Fibroblast of gingiva (primary cell): ENCODE measurements at regions not wholly inside any gene's neighbourhood (a gene's known extent, or its start where the extent isn't known, plus 50 kb on each side); places are given as distances from the start of the nearest gene placed in this dataset.
A peak's percentile ranks its signal among the peaks of the same experiment; 100 is the strongest.
"Not testable (repeated sequence)": the region's sequence is repeated elsewhere in the genome, so short reads cannot be mapped to it uniquely, and the experiment has no call there.

Experiments
- DNase-seq: peaks from one replicate; pipeline ENCODE4 v3.0.0-alpha.2; 2011; ENCODE audit warnings: low read depth

DNA sequence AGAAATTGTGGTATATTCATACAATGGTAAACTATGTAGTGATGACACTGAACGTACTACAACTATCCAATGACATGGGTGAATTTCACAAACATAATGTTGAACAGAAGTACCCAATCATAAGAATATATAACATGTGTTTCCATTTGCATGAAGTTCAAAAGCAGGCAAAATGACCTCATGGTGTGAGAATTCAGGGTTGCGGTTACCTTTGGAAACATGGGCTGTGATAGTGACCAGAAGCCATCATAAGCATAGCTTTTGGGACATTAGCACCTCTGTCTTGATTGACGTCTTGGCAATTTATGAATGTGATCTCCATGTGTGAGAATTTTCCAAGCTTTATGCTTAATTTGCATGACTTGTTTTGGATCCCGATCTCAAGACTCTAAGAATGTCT is 500.1 kb upstream of the JAG1 start:
- DNase-seq = no peak

DNA sequence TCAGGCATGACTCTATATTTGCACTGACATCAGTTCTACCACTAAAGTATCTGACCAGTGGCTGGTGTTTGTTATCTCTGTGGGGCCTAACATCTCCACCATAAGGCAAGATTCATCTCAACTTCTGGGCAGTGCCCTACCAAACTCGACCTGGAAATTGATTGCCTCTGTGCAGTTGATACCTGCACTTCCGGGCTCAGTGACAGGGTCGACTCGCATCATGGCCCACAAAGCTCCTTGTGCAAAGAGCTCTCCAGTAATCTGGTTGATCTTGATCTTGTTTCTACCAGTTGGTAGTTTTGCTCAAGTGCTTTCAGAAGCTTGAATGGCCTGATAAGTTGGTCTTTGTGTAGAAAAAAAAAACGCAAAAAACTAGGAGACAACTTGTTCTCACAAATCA is 501.1 kb upstream of the JAG1 start:
- no peak for DNase-seq

DNA sequence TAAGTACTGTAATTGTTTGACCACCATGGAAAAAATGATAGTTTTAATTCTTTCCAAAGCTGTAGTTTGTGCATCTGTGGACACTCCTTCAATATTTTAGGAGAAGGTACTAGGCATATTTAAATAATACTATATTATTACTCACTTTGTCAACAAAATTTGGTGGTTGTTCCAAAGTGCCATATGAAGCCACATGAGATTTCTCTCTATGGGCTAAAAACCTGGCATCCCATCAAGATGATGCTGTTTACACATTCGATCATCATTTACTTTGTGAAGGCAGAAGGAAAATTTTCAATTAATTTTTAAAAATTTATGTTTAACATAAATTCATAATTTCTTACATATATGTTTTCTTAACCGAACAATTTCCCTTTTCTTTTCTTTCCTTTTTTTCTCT is 502.6 kb upstream of the JAG1 start:
- DNase-seq = no peak

DNA sequence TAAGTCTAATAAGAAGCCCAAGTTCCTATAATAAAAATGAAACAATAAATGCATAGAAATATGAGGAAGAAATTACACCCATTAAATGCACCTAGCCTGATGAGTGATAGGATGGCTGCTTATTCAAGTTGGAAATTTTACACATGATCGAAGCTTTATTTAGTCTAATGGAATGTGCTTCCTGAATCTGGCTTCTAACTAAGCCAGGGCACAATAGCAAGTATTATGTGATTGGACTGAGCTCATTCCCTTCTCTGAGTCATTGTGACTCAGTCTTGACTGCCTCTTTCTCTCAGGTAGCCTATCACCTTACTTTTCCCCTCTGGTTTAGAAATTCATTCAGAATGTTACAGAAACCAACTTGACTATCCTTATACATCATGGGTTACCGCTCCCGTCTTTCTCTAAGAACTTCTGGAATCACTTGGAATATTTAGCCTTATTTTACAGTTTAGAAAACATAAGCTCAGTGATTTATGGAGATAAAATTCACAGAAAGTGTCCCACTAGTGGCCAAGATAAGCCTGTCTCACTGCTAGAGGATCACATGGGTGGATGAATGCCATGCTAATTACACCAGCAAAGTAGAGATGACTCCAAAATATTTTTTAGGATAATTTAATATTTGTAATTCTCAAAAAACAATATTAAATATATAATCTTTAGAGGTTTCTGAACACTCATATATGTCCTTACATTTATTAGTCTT is 505.3 kb upstream of the JAG1 start:
- peak; percentile 8 for DNase-seq

DNA sequence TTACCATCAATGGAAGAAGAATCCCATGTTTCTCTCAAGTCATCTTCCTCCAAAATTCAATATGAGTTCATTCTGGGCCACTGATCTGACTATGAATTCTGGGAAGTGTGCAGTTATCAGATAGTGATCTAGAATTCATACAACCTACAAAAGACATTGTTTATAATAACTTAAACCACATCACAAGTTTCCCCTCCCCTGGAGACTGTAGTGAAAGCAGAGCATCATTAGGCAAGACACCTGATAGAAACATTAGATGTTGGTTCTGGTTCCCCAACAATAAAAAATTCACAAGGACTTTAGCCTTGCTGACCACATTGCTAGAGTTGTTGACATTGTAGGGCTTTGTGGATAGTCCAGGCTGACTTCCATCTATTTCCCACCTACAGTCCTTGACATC is 506.4 kb upstream of the JAG1 start:
- no peak for DNase-seq

DNA sequence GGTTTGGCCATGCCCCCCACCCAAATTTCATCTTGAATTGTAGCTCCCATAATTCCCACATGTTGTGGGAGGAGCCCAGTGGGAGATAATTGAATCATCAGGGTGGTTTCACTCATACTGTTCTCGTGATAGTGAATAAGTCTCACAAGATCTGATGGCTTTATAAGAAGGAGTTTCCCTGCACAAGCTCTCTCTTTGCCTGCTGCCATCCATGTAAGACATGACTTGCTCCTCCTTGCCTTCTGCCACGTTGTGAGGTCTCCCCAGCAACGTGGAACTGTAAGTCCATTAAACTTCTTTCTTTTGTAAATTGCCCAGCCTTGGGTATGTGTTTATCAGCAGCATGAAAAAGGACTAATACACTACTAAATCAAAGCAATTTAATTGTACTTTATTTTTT is 507.3 kb upstream of the JAG1 start:
- not testable (repeated sequence) for DNase-seq

DNA sequence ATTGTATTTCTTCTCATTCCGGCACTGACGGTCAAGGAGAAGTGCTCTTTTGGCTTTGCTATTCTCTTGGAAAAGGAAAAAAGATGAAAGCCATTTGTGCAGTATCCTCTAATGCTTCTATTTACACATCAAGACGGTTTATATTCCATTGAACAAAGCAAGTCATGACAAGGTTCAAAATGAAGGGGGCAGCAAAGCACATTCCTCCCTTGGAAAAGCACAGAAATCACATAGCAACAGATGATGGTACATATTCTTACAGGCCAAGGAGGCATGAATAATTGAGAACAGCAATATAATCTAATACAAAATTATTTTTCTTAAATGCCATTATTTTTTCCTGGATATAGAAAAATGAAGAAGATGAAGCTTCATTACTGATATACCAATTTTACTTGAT is 508.2 kb upstream of the JAG1 start:
- DNase-seq = no peak

DNA sequence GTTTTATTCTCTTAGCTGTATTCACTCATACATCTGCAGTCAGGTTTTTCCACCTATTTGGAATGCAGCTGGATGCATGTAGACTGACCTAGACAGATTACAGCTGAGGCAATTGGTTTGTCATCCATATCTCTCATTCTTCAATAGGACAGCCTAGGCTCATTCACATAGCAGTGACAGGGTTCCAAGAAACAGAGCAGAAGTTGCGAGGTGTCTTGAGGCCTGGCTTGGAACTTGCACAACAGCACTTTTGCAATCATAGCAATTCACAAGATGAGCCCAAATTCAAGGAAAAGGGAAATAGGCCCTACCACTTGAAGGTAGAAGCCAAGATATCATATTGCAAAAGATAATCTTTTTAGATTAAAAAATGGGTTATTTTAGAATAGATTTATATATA is 508.9 kb upstream of the JAG1 start:
- peak; percentile 60 for DNase-seq

DNA sequence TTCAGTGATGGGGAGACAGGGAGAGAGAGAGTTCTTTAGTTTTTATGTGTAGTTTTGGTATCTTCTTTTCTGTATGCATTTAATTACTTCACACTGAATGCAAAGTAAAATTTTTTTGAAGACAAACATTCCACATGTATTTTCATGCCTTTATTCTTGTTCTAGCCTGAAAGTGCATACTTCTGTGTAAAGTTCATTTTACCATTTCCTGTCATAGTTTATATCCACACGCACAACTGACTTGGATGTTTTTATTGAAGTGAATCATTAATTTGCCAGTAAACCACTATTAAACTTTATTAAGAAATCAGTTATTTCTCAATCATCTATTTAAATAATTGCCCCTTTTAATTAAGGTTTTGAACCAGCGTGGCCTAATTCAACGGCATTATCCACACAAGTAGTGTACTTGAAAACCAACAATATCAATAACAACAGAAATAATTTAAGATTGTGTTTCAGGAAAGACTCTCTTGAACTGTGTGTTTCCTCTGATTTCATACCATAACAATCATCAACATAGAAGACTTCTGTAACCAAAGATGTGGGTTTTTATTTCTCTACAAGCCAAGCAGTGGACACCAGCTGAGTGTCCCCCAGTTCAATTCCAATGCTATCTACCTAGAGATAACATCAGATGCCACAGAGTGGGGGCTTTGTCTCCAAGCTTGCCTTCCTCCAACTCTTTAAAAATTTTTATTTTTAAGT is 512.7 kb upstream of the JAG1 start:
- DNase-seq = peak; percentile 29

DNA sequence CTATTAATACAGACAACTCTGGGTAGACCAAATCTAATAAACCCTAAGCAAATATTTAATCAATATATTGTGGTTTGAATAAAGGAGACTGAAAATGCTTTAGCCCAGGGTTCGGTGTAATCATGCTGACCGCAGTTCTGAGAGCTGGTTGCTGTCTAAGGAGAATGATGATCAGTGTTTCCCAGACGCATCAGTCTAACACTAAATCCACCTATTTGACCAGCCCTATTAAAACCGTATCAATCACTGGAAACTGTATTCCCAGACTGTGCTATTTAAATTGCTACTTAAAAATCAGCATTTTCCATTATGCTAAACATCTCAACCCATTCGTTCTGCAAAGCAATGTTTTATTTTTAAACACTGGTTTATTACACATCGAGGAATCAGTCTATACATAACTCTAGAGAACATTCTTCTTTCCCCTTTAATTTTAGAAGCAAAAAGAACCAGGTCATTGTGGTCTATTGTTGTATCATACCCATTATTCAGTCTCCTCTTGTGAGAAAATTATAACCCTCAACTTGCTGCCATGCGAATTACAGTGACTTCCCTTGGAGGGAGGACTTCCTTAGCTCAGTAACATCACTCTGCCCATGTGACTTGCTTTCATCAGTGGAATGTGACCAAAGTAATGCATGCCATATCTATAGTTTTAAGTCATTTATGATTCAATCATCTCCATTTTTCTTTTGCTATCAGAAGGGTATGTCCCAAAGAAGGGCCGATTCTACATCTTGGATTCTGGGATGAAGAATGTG is 515.2 kb upstream of the JAG1 start:
- DNase-seq = no peak

DNA sequence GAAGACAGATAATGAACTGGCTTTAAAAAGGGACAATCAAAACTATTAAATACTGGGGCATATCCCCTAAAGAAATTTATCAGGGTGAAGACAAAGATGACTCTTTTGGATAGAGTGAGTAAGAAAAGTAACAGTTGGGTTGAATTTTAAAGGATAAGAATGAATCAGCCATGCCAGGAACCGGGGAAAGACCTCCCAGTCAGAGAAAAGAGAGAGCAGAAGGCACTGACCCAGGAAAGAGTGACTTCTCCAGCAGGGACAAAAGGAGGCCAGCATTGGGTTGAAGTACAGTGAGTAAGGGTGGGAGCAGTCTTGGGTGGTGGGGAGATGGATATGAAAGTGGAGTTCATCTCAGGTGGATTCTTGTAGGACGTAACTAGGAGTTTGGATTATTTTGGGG is 516.9 kb upstream of the JAG1 start:
- DNase-seq = no peak

DNA sequence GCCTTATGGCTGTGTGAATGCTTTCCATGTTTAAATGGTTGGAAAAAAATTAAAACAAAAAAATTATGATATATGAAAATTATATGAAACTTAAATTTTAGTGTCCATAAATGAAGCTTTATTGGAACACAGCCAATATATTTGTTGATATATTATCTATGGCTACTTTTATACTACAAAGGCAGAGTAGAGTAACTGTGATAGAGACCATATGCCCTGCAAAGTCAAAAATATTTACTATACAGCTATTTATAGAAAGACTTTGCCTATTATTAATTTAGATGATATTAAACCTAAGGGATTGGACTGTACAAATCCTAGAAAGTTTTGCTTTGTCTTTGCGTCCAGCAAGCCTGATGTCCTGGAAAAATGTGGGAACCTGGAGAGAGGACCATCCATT is 518.3 kb upstream of the JAG1 start:
- no peak for DNase-seq

DNA sequence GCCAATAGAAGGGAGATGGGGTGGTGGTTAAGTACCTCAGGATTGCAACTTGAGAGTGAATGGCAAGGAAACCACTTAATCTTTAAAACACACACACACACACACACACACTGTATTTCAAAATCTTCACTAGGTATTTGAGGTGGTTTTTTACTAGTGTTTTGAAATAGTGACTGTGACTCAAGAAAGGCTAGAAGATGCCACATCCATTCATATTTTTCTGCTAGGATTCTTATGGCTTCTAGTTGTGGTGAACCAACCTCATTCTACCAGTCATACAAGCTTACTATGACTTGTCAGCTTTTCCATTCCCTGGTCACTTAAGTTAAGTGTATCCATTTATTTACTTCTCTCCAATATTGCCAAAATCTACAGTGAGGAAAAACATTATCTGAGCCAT is 519.4 kb upstream of the JAG1 start:
- DNase-seq = peak; percentile 51

DNA sequence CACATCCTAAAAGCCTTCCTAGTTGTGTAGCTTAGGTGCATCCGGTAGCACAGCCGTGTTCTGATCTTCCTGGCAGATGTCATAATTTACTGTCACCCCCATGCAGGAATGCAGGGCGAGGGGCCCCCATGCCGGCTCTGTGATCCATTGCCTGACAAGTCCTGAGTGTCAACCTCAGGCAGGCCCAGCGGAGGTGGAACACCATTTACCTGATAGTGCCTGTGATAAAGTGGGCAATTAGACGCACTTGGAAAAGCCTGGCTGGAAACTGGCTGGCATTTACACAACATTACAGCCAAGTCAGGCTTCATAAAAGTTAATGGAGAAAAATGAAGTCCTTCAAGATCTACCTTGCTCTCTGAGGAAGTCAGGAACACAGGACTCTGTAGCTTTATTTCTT is 521.4 kb upstream of the JAG1 start:
- no peak for DNase-seq

DNA sequence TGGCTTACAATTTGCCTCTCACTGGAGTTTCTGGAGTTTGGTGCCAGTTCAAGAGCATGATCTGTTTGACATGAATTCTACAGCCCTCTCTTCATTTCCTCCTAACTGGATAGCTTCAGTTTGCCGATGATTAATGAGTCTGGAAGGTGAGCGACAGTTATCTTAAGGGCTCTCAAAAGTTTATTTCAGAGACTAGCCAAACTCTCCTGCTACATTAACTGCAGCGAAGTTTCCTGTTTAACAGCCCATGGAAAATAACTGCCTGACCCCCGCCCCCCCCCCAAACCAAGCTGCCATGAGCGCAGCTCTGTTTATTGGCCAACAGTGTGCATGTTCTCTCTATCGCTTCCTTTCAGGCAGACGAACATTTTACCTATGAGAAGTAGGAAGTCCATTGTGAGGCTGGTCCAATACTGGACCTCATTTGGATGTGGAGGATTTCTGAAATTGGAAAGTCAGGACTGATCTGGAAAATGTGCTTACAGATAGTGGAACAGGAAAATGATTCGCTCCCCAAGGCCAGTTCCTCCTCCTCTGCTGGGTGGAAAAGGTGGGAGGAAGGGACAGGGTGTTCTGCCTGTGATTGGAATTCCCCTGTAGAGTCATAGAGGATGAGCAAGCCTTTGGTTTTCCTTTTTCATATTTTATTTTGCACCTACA is 522.2 kb upstream of the JAG1 start:
- no peak for DNase-seq

DNA sequence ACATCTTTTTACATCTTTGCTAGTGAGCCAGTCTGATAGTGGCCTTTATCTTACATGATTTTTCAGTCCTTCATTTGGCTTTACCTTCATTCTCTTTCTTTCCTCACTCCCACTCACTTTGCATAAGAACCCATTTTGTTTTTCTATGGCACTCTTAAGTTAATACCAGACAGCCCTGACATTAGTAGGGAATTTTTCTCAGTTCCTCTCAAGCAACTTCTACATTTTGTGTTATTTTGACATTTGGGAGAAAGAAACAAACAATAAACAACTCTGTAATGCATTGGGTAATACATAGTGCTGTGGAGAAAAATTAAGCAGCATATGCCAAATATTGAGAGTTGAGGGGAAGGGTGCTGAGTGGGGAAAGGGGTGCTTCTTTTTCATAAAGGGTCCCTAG is 524.1 kb upstream of the JAG1 start:
- DNase-seq = no peak

DNA sequence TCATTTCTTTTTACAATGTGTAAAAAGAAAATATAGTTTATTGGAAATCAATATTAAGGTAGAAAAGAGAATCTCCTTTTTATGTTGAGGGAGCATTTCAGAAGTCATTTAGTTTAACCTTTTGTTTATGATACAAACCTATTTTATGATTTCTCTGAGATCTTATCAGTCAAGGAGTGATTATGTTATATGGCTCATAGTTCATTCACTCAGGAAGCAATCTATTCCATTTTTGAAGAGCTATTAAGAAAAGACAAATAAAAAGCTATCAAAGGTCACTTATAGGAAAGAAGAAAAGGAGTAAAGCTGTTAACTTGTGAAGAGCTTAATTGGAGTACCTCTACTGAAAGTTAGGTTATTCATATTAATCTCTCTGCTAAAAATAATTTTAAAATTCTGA is 526.6 kb upstream of the JAG1 start:
- DNase-seq = no peak

DNA sequence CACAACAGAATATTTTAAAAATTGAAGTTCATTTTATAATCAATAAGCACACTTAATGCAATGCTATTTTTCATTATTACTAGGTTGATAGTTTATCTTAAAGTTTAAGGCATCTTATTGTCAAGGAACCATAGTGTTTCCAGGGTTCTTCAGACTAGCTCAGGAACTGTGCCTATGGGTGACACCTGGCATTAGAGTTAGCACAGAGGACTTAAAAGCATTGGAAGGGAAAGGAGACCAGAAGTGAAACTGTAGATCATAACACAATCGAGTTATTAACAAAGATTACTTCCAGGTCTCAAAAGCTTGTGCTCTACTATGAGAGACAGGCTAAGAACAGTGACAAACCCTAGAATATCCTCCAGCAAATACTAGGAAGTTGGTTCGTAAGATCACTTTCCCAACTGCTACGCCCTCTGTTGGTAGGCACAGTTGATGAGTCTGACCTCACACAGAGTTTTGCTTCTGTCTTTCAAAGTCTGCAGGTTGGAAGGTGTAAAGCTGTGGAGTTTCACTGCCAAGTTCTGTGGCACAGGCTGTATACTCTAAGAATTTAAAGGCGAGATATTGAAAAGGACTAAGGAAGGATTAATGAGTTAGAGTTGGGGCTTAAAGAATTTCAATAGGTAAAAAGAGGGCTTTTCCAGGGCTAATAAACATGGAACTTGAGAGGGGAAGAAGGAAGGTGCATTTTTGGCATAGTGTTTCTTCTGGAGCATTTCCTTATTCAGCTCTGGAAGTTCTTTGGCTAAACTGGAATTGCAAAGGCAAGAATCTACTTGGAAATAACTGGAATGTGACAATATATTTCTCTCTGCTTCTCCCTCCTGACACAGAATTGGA is 531.3 kb upstream of the JAG1 start:
- peak; percentile 65 for DNase-seq

DNA sequence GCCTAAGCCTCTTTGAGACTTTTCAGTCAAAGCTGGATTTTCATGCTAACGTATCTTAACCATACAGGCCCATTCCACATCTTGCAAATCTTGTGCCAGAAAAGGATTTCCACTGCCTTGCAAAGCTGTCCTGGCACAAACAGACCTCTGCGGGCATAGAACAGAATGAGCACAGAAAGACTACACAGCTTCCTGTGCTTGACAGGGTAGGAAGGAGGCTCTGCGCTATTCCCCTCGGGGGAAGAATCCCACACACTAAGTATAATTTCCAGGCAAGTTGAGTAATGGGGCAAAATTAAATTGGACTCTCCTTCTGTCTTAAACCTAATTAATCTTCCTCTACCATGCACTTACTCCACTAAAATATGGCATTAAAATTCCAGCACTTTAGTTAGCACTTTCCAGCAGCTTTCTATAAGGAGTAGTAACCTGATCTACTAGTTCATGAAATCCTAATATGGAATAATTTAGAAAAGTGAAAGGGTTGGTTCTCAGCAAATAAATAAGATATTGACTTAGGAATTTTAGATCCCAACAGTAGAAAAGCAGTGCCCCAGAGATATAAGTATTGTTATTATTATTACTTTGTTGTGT is 532.1 kb upstream of the JAG1 start:
- DNase-seq = no peak

DNA sequence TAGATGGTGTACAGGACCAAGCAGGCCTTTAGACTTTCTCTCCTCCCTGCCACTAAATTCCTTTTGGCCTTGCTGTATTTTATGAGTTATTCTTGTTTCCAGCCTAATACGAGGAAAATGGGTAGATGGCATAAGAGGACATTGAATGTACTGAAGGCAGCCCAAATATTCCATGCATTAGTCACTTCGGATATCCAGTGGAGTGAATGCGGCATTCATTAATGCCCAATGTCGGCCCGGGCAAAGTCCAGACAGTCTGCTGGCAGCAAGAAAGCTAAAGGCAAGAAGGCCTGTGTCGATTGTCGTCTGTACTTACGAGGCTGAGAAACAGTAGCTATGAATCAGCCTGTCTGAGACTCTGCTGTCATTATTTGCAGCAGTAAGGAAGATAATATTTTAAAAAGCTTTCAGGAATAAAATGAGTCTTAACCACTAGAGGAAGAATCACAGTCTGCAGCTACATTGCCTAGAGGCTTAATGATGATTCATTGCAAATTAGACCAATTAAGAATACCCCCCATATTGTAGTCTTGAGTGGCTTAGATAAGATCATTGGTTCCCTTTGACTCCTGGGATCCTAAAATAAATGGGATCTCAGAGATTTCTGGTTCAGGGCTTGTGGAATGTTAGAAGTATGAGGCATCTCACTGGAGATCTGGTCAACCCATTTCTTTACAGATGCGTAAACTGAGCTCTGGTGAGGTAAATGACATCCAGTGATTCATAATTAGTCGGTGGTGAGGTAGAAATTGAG is 534.1 kb upstream of the JAG1 start:
- peak; percentile 38 for DNase-seq

DNA sequence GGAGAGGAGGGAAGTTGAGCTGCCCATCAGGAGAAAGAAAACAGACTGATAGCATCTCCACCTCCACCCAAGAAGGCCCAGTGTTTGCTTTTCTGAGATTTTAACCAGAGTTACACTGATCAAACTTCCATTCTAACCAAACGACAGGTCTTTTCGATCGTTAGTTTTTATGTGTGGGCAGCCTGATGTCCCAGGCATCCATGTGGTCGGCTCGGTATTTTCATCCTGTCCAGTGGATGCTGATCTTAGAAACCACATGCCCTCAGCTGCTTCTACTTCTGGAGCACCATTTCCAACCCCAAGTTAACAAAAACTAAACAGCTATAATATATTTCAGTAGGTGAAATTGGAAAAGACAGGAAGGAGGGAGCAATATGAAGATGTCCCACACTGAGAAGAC is 536.8 kb upstream of the JAG1 start:
- no peak for DNase-seq
